ENCODE measurements at regions not wholly inside any gene's neighbourhood (a gene's known extent, or its start where the extent isn't known, plus 50 kb on each side); places are given as distances from the start of the nearest gene placed in this dataset.

DNA sequence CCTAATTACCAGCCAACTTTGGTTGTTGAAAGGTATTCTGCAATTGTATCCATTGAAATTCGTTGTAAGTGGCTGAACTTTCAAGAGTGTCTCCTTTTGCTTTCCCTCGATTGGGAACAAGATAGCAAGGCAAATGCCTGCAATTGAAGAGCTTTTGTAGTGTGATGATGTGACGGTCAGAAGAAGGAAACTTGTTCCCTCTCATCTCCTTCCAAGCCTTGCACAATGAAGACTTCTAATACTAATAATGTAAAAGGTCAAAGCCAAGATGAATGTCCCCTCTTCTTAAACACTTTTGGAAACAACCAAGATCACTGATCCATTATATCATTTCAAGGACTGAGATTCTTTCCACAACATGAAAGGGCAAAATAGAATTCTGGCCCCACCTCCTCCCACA is 101.9 kb upstream of the LMCD1 start:
- Mint-ChIP-seq H3K27ac (no peak overlapping the region), H3K27me3 (ENCODE audit: insufficient read depth) (no peaks in the 10 kb centered on the region), H3K36me3 (ENCODE audit: low read depth) (no peaks in the 10 kb centered on the region), H3K9me3 (no peaks in the 10 kb centered on the region), H3K4me3 (no peak overlapping the region), H3K4me1 (ENCODE audit: low read depth) (no peaks in the 10 kb centered on the region)
- intact Hi-C loops (cut with micrococcal nuclease): no loop called here
- DNase-seq (ENCODE audit: low spot score): no peak

DNA sequence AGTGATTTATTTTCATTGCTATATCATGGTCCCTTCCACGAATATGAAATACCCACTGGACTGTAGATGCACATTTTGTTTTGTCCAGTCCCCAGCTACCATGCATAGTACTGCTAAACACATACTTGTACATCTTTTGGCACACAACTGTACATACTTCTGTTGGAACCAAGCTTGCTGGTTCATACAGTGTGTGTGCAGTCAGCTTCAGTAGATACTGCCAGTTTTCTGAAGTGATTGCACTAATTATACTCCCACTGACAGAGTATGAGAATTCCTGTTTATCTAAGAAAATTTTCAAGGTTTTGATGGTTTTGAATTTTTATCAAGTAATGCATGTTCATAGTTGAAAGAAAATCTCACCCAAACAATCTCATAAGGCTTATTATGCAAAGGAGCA is 100.7 kb upstream of the LMCD1 start:
- no peak overlapping the region for H3K4me3 Mint-ChIP-seq
- intact Hi-C loops (cut with micrococcal nuclease): no loop called here
- peaks cover 3% of the 10 kb centered on the region for H3K27me3 Mint-ChIP-seq (ENCODE audit: insufficient read depth)
- DNase-seq (ENCODE audit: low spot score): no peak
- H3K36me3 Mint-ChIP-seq (ENCODE audit: low read depth): no peaks in the 10 kb centered on the region
- H3K4me1 Mint-ChIP-seq (ENCODE audit: low read depth): no peaks in the 10 kb centered on the region
- H3K9me3 Mint-ChIP-seq: no peaks in the 10 kb centered on the region
- no peak overlapping the region for H3K27ac Mint-ChIP-seq

DNA sequence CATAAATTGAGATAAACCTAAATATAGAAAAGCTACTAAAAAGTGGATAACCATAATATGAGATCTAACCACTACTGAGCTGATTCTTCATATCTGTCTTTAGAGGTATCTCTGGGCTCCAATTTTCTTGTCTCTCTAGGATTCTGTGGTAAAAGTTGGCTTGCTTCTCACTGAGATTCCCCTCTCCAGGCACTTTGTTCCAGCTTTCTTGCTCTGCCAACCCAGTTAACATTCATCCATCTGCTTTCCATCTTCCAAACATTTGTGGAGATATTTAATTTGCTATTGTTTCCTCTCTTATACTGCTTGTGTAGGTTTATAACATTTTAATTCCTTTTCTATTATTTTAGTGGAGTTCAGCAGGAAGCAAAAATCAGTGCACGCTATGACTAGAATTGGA is 97.6 kb upstream of the LMCD1 start:
- Mint-ChIP-seq H3K4me1 (ENCODE audit: low read depth) (no peaks in the 10 kb centered on the region), H3K36me3 (ENCODE audit: low read depth) (no peaks in the 10 kb centered on the region), H3K27me3 (ENCODE audit: insufficient read depth) (peaks cover 5% of the 10 kb centered on the region), H3K27ac (no peak overlapping the region), H3K9me3 (no peaks in the 10 kb centered on the region), H3K4me3 (no peak overlapping the region)
- intact Hi-C loops (cut with micrococcal nuclease): no loop called here
- no peak for DNase-seq (ENCODE audit: low spot score)

DNA sequence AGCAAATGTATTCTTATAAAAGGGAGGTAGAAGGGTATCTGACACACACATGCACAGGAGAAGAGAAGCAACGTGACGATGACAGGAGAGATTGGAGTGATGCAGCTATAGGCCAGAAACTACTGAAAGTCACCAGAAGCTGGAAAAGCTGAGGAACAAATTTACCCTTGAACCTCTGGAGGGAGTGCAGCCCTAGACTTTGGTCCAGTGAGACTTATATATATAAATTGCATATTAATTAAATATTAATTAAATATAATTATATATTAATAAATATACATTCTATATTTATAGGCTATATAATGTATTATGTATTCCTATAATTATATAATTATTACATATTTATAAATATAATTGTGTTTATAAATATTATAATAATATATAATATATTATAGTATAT is 96.5 kb upstream of the LMCD1 start:
- Mint-ChIP-seq H3K36me3 (ENCODE audit: low read depth) (no peaks in the 10 kb centered on the region), H3K4me3 (no peak overlapping the region), H3K27ac (no peak overlapping the region), H3K9me3 (no peaks in the 10 kb centered on the region), H3K27me3 (ENCODE audit: insufficient read depth) (peaks cover 5% of the 10 kb centered on the region), H3K4me1 (ENCODE audit: low read depth) (no peaks in the 10 kb centered on the region)
- intact Hi-C loops (cut with micrococcal nuclease): no loop called here
- DNase-seq (ENCODE audit: low spot score): no peak

DNA sequence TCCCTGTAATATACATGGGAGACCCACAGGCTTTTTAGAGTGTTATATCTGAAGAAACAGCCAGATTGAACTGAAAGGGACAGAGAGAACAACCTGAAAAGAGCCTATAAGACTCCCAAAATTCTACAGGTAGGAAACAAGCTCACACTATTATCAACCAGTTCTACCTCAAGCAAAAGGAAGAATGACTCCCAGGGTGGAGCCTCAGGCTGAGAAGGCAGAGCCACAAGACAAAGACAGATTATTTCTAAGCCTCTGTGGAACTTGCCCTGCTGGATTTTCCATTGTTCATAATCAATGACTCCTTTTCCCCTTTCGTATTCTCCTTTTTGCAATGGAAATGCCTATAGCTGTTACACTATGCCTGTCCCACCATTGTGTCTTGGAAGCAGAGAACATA is 95.1 kb upstream of the LMCD1 start:
- Mint-ChIP-seq H3K4me1 (ENCODE audit: low read depth) (no peaks in the 10 kb centered on the region), H3K36me3 (ENCODE audit: low read depth) (no peaks in the 10 kb centered on the region), H3K27me3 (ENCODE audit: insufficient read depth) (peaks cover 5% of the 10 kb centered on the region), H3K27ac (no peak overlapping the region), H3K4me3 (no peak overlapping the region), H3K9me3 (no peaks in the 10 kb centered on the region)
- no peak for DNase-seq (ENCODE audit: low spot score)
- intact Hi-C loops (cut with micrococcal nuclease): no loop called here

DNA sequence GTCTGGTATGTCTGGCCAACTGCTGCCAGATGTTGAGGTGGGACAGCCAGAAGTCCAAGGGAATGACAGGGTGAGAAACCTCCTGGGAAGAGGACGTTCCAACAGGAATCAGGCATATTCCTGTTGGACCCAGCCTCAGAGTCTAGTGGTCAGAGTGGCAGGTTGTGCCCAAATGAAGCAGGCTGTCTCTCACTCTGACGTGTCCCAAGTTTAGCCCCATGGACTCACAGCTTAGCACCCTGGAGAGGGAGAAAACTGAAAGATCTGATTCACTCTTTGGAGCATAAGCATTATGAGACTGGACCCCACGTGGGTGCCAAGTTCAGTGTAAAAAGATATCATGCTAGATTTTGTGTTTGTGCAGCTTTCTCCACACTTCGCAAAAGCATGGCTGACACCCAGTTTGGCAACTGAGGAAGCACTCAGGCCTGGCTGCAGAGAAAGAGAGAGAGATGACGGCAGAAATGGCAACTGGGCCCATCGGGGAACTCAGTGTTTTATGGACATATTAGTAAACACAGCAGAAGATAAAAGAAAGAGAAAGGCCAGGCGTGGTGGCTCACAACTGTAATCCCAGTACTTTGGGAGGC is 88.2 kb upstream of the LMCD1 start:
- Mint-ChIP-seq H3K27ac (no peak overlapping the region), H3K4me3 (no peak overlapping the region), H3K36me3 (ENCODE audit: low read depth) (no peaks in the 10 kb centered on the region), H3K27me3 (ENCODE audit: insufficient read depth) (no peaks in the 10 kb centered on the region), H3K9me3 (no peaks in the 10 kb centered on the region), H3K4me1 (ENCODE audit: low read depth) (no peaks in the 10 kb centered on the region)
- no peak for DNase-seq (ENCODE audit: low spot score)
- intact Hi-C loops (cut with micrococcal nuclease): no loop called here

DNA sequence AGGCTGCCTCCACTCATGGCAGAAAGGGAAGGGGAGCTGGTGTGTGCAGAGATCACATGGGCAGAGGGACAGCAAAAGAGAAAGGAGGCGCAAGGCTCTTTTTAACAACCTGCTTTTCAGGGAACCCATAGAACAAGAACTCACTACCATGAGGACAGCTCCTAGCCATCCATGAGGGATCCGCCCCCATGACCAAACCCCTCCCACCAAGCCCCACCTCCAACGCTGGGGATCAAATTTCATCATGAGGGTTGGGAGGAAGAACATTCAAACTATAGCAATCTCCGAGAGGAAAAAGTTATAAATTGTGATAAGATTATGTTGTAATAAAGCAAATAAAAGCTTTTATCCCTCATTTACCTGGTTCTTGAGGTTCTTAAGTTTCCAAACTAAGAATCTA is 84.7 kb upstream of the LMCD1 start:
- Mint-ChIP-seq H3K9me3 (no peaks in the 10 kb centered on the region), H3K4me3 (no peak overlapping the region), H3K4me1 (ENCODE audit: low read depth) (no peaks in the 10 kb centered on the region), H3K27me3 (ENCODE audit: insufficient read depth) (peaks cover 1% of the 10 kb centered on the region), H3K27ac (no peak overlapping the region), H3K36me3 (ENCODE audit: low read depth) (no peaks in the 10 kb centered on the region)
- intact Hi-C loops (cut with micrococcal nuclease): loop anchor here (2.0 kb wide), 1 partner anchor 178 kb away; no protein-coding TSS in a partner anchor
- no peak for DNase-seq (ENCODE audit: low spot score)

DNA sequence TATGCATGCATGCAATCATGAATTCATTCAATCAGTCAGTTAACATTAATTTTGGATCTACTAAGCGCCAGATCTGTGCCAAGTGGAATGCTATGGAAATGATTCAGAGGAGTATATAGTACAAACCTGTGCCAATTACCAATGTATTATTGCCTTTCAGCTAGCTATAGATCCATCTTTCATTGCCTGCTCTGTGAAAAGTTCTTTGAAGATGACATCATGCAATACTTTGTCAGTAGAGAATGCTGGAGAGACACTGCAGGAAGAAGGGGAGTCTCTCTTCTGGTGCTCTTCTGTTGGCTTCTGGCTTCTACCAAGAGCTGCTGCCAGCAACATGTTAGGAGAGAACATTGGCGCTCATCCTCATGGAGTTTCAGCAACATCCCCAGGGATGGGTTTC is 81.0 kb upstream of the LMCD1 start:
- no peaks in the 10 kb centered on the region for H3K4me1 Mint-ChIP-seq (ENCODE audit: low read depth)
- H3K27me3 Mint-ChIP-seq (ENCODE audit: insufficient read depth): peaks cover 1% of the 10 kb centered on the region
- no peak for DNase-seq (ENCODE audit: low spot score)
- no peaks in the 10 kb centered on the region for H3K9me3 Mint-ChIP-seq
- intact Hi-C loops (cut with micrococcal nuclease): no loop called here
- H3K36me3 Mint-ChIP-seq (ENCODE audit: low read depth): no peaks in the 10 kb centered on the region
- no peak overlapping the region for H3K27ac Mint-ChIP-seq
- no peak overlapping the region for H3K4me3 Mint-ChIP-seq

DNA sequence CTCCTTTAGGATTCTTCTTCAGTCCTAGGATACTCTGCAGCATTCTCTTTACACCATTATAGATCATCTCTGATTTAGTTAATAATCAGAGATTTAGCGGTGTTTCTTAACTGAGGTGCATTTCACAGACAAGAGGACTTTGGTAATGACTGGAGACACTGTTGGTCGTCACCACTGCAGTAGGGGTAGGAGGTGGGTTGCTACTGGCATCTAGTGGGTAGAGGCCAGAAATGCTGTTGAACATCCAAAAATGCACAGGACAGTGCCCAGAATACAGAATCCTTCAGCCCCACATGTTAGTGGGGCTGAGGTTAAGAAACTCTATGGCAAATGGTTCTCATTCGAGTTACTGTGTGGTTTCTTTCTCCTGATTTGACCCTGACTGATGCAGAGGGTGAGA is 80.4 kb upstream of the LMCD1 start:
- no peaks in the 10 kb centered on the region for H3K9me3 Mint-ChIP-seq
- H3K36me3 Mint-ChIP-seq (ENCODE audit: low read depth): no peaks in the 10 kb centered on the region
- no peak overlapping the region for H3K4me3 Mint-ChIP-seq
- DNase-seq (ENCODE audit: low spot score): no peak
- H3K4me1 Mint-ChIP-seq (ENCODE audit: low read depth): no peaks in the 10 kb centered on the region
- H3K27me3 Mint-ChIP-seq (ENCODE audit: insufficient read depth): peaks cover 1% of the 10 kb centered on the region
- H3K27ac Mint-ChIP-seq: no peak overlapping the region
- intact Hi-C loops (cut with micrococcal nuclease): no loop called here

DNA sequence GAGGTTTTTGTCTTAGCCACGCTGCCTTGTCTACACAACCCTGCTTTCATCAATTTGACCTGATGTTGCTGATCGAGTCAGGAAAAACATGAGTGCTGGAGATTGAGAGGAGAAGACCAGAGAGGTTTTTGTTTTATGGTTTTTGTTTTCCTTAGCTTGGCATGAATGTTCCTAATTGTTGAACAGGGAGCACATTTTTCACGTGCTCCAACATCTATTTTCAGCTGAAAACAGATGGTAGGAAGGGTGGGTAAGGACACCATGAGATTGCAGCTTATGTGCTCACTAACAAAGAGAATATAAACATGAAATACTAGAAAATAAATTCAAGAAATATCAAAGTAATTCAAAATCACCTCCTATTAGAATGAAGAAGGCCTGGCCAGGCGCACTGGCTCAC is 79.9 kb upstream of the LMCD1 start:
- intact Hi-C loops (cut with micrococcal nuclease): no loop called here
- no peak for DNase-seq (ENCODE audit: low spot score)
- H3K9me3 Mint-ChIP-seq: no peaks in the 10 kb centered on the region
- H3K4me1 Mint-ChIP-seq (ENCODE audit: low read depth): no peaks in the 10 kb centered on the region
- H3K27ac Mint-ChIP-seq: no peak overlapping the region
- H3K4me3 Mint-ChIP-seq: no peak overlapping the region
- H3K27me3 Mint-ChIP-seq (ENCODE audit: insufficient read depth): peaks cover 1% of the 10 kb centered on the region
- H3K36me3 Mint-ChIP-seq (ENCODE audit: low read depth): no peaks in the 10 kb centered on the region

DNA sequence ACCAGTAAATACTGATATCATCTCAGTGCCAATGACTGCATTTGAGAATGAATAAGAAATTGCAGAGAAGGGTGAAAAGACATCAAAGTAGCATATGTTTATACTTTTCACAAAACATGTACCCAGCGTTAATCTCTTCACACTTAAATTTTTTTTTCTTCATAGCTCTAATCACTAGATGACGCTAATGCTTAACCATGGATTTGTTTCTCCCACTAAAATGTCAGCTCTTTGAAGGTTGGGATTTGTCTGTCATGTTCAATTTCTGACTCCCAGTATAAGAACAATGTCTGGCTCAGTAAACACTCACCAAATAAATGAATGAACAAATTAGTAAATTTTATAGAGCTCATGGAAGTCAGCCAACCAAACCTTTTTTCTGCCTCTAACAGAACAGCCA is 78.3 kb upstream of the LMCD1 start:
- DNase-seq (ENCODE audit: low spot score): no peak
- H3K27me3 Mint-ChIP-seq (ENCODE audit: insufficient read depth): peaks cover 1% of the 10 kb centered on the region
- H3K4me1 Mint-ChIP-seq (ENCODE audit: low read depth): no peaks in the 10 kb centered on the region
- no peak overlapping the region for H3K4me3 Mint-ChIP-seq
- H3K27ac Mint-ChIP-seq: no peak overlapping the region
- H3K36me3 Mint-ChIP-seq (ENCODE audit: low read depth): no peaks in the 10 kb centered on the region
- intact Hi-C loops (cut with micrococcal nuclease): no loop called here
- H3K9me3 Mint-ChIP-seq: no peaks in the 10 kb centered on the region

DNA sequence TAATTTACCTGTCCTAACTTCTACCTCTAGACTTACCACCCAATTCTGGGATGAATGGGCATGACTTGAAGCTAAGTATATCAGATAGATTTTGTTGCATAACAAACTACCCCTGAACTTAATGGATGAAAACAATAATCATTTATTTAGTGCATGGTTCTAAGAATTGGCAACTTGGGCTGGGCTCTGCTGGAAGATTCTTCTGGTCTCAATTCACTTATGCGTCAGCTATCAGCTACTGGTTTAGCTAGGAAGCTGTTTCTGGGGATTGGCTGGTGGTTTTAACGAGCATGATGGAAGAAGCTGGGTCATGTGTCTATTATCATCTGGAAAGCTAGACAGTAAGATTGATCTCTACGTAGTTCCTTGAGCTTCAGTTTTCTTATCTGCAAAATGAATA is 77.3 kb upstream of the LMCD1 start:
- Mint-ChIP-seq H3K4me1 (ENCODE audit: low read depth) (no peaks in the 10 kb centered on the region), H3K36me3 (ENCODE audit: low read depth) (no peaks in the 10 kb centered on the region), H3K27ac (no peak overlapping the region), H3K4me3 (no peak overlapping the region), H3K9me3 (no peaks in the 10 kb centered on the region), H3K27me3 (ENCODE audit: insufficient read depth) (peaks cover 1% of the 10 kb centered on the region)
- no peak for DNase-seq (ENCODE audit: low spot score)
- intact Hi-C loops (cut with micrococcal nuclease): no loop called here

DNA sequence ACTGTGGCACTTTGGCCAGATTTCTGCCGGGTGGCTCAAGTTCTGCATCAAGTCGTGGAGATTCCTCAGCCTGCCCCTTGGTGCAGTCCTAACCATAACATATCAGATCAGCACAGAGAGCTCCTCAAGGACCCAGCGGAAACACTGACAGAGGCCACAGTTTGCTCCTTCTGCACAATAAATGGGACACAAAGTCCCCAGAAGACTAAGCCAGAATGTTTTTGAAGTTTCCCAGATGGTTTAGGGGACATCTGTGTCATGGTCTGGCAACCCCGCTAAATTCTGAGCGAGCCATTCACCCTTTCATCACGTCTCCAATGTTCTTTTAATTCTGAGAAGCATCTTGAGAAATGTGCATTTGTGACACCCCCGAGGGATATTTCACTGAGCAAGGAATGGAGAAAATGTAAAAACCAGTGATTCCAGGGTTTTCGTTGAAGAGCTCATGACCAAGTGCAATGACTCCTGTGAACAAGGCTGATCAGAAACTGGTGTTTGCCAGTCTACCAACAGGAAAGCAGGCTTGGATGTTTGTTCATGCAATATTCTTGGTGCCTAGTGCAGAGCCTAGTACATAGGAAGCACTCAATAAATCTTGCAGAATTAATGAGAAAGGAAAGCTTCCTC is 64.8 kb upstream of the LMCD1 start:
- Mint-ChIP-seq H3K27me3 (ENCODE audit: insufficient read depth) (peaks cover 2% of the 10 kb centered on the region), H3K4me3 (no peak overlapping the region), H3K4me1 (ENCODE audit: low read depth) (no peaks in the 10 kb centered on the region), H3K27ac (no peak overlapping the region), H3K36me3 (ENCODE audit: low read depth) (no peaks in the 10 kb centered on the region), H3K9me3 (no peaks in the 10 kb centered on the region)
- no peak for DNase-seq (ENCODE audit: low spot score)
- intact Hi-C loops (cut with micrococcal nuclease): no loop called here

DNA sequence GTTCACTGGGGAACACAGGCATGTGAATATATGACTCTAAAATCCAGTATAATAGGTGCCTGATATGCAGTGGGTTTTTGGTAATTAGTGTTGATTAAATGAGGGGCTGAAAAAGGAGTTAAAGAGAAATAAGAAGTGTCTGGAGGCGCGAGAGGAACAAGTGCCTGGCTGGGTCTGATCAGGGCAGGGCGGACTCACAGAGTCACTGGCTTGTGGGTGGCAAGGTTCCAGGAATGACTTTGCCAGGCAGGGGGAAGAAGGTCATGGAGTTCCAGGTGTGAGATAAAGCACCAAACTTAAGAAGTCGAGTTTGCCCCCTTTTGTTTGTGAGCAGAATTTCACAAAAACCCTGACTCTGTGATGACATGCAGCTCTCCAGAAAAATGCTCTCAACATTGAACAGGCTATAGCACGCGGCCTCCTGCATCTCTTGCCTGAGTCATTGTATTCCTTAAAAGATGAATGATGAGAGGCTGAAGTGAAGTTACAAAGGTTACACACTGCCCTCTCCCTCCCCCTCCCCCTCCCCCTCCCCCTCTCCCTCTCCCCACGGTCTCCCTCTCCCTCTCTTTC is 63.0 kb upstream of the LMCD1 start:
- no peaks in the 10 kb centered on the region for H3K9me3 Mint-ChIP-seq
- DNase-seq (ENCODE audit: low spot score): no peak
- peaks cover 2% of the 10 kb centered on the region for H3K27me3 Mint-ChIP-seq (ENCODE audit: insufficient read depth)
- H3K4me3 Mint-ChIP-seq: no peak overlapping the region
- H3K4me1 Mint-ChIP-seq (ENCODE audit: low read depth): no peaks in the 10 kb centered on the region
- H3K27ac Mint-ChIP-seq: no peak overlapping the region
- intact Hi-C loops (cut with micrococcal nuclease): no loop called here
- H3K36me3 Mint-ChIP-seq (ENCODE audit: low read depth): no peaks in the 10 kb centered on the region

Measured in activated T-helper 1 cell treated with anti-CD3 and anti-CD28 coated beads, Interleukin-12 subunit alpha, Interleukin-12 subunit beta, Interleukin-2, Interleukin-4 antibody, amounts not matched to agents 30 ng/mL and 10 ng/mL and 1 ng/mL, durations not matched to agents 14 hours and 24 hours and 36 hours (primary cell).